SK-N-SH (cell line): ENCODE measurements at regions not wholly inside any gene's neighbourhood (a gene's known extent, or its start where the extent isn't known, plus 50 kb on each side); places are given as distances from the start of the nearest gene placed in this dataset.

Source experiments
- CTCF ChIA-PET: fragments of 300-600, 350-600 bp; formaldehyde crosslinking; extraction: SDS; loops from one replicate; lab custom pipeline; 2021; lab: Yijun Ruan, JAX
- POLR2A ChIA-PET: fragments of 350-600 bp; sonication (Branson Sonifier 250); formaldehyde crosslinking; extraction: SDS; loops from one replicate; lab custom pipeline; 2020; ENCODE audit warnings: antibody characterized with exemption, inconsistent platforms; lab: Yijun Ruan, JAX
- DNase-seq: peaks from one replicate; pipeline ENCODE4 v3.0.0; 2012
- H2AFZ ChIP-seq: fragments of 200-600 bp; sonication (generic); 2 replicates; pipeline ENCODE4 v1.8.1; 2016; ENCODE audit warnings: antibody characterized with exemption, mild to moderate bottlenecking, low read depth
- H3F3A ChIP-seq: fragments of 200-600 bp; sonication (generic); replicated peaks from 2 replicates; pipeline ENCODE3; 2016; ENCODE audit warnings: antibody characterized with exemption, mild to moderate bottlenecking; ENCODE audit not compliant: insufficient read depth
- H3K27ac ChIP-seq, 2 experiments: fragments of 200-500 bp in 1 of 2; fragments of 200-600 bp in 1 of 2; sonication (Bioruptor generic) in 1 of 2; sonication (generic), shearing (Covaris generic) in 1 of 2; 2 replicates each; pipeline versions ENCODE4 v1.5.1 to v1.6.1; 2014 to 2016; ENCODE audit warnings: low read depth in 2 of 2, inconsistent platforms in 1 of 2, low read length in 1 of 2, mild to moderate bottlenecking in 1 of 2, mixed read lengths in 1 of 2
- H3K27me3 ChIP-seq: fragments of 200-600 bp; sonication (generic), shearing (Covaris generic); 2 replicates; pipeline ENCODE4 v1.6.1; 2016; ENCODE audit warnings: mixed run types; ENCODE audit not compliant: insufficient read depth
- H3K36me3 ChIP-seq, 2 experiments: fragments of 200-500 bp in 1 of 2; fragments of 200-600 bp in 1 of 2; sonication (Bioruptor generic) in 1 of 2; sonication (generic) in 1 of 2; replicated peaks in 1 of 2; 2 replicates each; pipeline versions ENCODE3 to v1.5.1; 2014 to 2016; ENCODE audit warnings: low read length in 1 of 2, mild to moderate bottlenecking in 1 of 2; ENCODE audit not compliant: insufficient read depth in 2 of 2, control insufficient read depth in 1 of 2
- H3K4me1 ChIP-seq, 2 experiments: fragments of 200-500 bp in 1 of 2; fragments of 200-600 bp in 1 of 2; sonication (Bioruptor generic) in 1 of 2; sonication (generic), shearing (Covaris generic) in 1 of 2; 2 replicates each; pipeline versions ENCODE4 v1.5.1 to v1.6.1; 2014 to 2016; ENCODE audit warnings: low read depth in 1 of 2, low read length in 1 of 2, mixed run types in 1 of 2; ENCODE audit not compliant: insufficient read depth in 2 of 2, control insufficient read depth in 1 of 2
- H3K4me2 ChIP-seq: fragments of 200-600 bp; sonication (generic), shearing (Covaris generic); 2 replicates; pipeline ENCODE4 v1.6.1; 2017; ENCODE audit warnings: mixed run types
- H3K4me3 ChIP-seq, 2 experiments: fragments of 200-500 bp in 1 of 2; fragments of 200-600 bp in 1 of 2; sonication (Bioruptor generic) in 1 of 2; sonication (generic), shearing (Covaris generic) in 1 of 2; 2 replicates each; pipeline versions ENCODE4 v1.5.1 to v1.8.1; 2014 to 2016; ENCODE audit warnings: low read depth in 2 of 2, inconsistent platforms in 1 of 2, low read length in 1 of 2, mild to moderate bottlenecking in 1 of 2, mixed read lengths in 1 of 2, moderate library complexity in 1 of 2
- H3K79me2 ChIP-seq: fragments of 200-600 bp; sonication (generic); 2 replicates; pipeline ENCODE4 v1.8.1; 2017; ENCODE audit warnings: mild to moderate bottlenecking; ENCODE audit not compliant: insufficient read depth
- H3K9ac ChIP-seq: fragments of 200-600 bp; sonication (generic); 2 replicates; pipeline ENCODE4 v1.6.1; 2017; ENCODE audit warnings: mixed run types
- H3K9me2 ChIP-seq: fragments of 200-600 bp; sonication (generic); 2 replicates; pipeline ENCODE4 v1.6.1; 2017; ENCODE audit warnings: mixed run types
- H3K9me3 ChIP-seq: fragments of 200-600 bp; sonication (generic); 2 replicates; pipeline ENCODE4 v1.6.1; 2017; ENCODE audit warnings: mixed run types, mild to moderate bottlenecking, moderate library complexity
- H4K20me1 ChIP-seq: fragments of 200-600 bp; sonication (generic); 2 replicates; pipeline ENCODE4 v1.6.1; 2017; ENCODE audit warnings: mild to moderate bottlenecking, mixed run types; ENCODE audit not compliant: insufficient read depth
- CHD2 ChIP-seq: fragments of 150-350 bp; IDR thresholded peaks from 2 replicates; pipeline ENCODE4 v1.6.1; 2018; ENCODE audit warnings: low read length; ENCODE audit not compliant: partially characterized antibody
- ELF1 ChIP-seq: IDR thresholded peaks from 2 replicates; pipeline ENCODE4 v1.4.0; 2012
- EZH2phosphoT487 ChIP-seq: fragments of 200-600 bp; sonication (generic); IDR thresholded peaks from 2 replicates; pipeline ENCODE4 v1.6.1; 2017; ENCODE audit warnings: low read depth, mixed run types, mild to moderate bottlenecking, antibody characterized with exemption, moderate library complexity, borderline replicate concordance
- FOSL2 ChIP-seq: IDR thresholded peaks from 2 replicates; pipeline ENCODE4 v1.4.0; 2012; ENCODE audit warnings: low read depth, mild to moderate bottlenecking, moderate library complexity, borderline replicate concordance
- GATA2 ChIP-seq: sonication (generic); formaldehyde crosslinking; IDR thresholded peaks from 2 replicates; pipeline ENCODE4 v1.5.0; 2020; ENCODE audit warnings: mild to moderate bottlenecking, missing genetic modification reagents
- MAX ChIP-seq: IDR thresholded peaks from 2 replicates; pipeline ENCODE4 v1.4.0; 2012; ENCODE audit warnings: low read depth
- RAD21 ChIP-seq: IDR thresholded peaks from 2 replicates; pipeline ENCODE4 v1.6.1; 2012; ENCODE audit warnings: mild to moderate bottlenecking, low read length
- RCOR1 ChIP-seq: fragments of 150-350 bp; IDR thresholded peaks from 2 replicates; pipeline ENCODE4 v1.6.1; 2017; ENCODE audit warnings: antibody characterized with exemption, low read length
- RXRA ChIP-seq: IDR thresholded peaks from 2 replicates; pipeline ENCODE4 v1.4.0; 2012; ENCODE audit warnings: low read depth, mild to moderate bottlenecking, borderline replicate concordance
- SIN3A ChIP-seq: IDR thresholded peaks from 2 replicates; pipeline ENCODE4 v1.6.1; 2012; ENCODE audit warnings: low read depth, mild to moderate bottlenecking, low read length, moderate library complexity, borderline replicate concordance
- SMC3 ChIP-seq: IDR thresholded peaks from 2 replicates; pipeline ENCODE4 v1.6.1; 2012; ENCODE audit warnings: low read depth, low read length, improper control_type of control experiment
- TAF1 ChIP-seq: IDR thresholded peaks from 2 replicates; pipeline ENCODE4 v1.6.1; 2012; ENCODE audit warnings: low read depth, mild to moderate bottlenecking, low read length, moderate library complexity, borderline replicate concordance
- TEAD4 ChIP-seq: IDR thresholded peaks from 2 replicates; pipeline ENCODE4 v1.4.0; 2012; ENCODE audit warnings: mild to moderate bottlenecking, borderline replicate concordance; ENCODE audit not compliant: insufficient read depth
- WGBS: methylation state at CpG from one replicate; pipeline ENCODE4 v1.1.6; 2017; ENCODE audit warnings: low lambda C conversion rate; 5-methylcytosine and 5-hydroxymethylcytosine counted together

- Histone ChIP-seq H3K9me3 (no peaks in the 10 kb centered on the region), H3K4me3 (no peak overlapping the region), H3K27ac (no peak overlapping the region), H3F3A (peaks cover 2% of the 10 kb centered on the region), H3K36me3 (no peaks in the 10 kb centered on the region), H3K79me2 (no peaks in the 10 kb centered on the region), H3K4me1 (peaks cover 0 to 7% of the 10 kb centered on the region in 2 experiments; a peak in 2 of 4 replicates), H3K9ac (no peak overlapping the region), H4K20me1 (no peaks in the 10 kb centered on the region), H3K4me2 (no peak overlapping the region), H3K27me3 (no peaks in the 10 kb centered on the region), H2AFZ (no peak overlapping the region), H3K9me2 (no peaks in the 10 kb centered on the region)
- ChIA-PET CTCF (no interaction called here), POLR2A (no interaction called here)
- 95% methylated on average over 3 of the region's 3 CpGs for WGBS
- no peak for TF ChIP-seq RXRA
- TF ChIP-seq RCOR1: no peak
- no peak for TF ChIP-seq TEAD4
- no peak for DNase-seq
These were observed 487.2 kb upstream of the AKR1E2 start for GRCh38 chr10:4338768-4339167.

DNA sequence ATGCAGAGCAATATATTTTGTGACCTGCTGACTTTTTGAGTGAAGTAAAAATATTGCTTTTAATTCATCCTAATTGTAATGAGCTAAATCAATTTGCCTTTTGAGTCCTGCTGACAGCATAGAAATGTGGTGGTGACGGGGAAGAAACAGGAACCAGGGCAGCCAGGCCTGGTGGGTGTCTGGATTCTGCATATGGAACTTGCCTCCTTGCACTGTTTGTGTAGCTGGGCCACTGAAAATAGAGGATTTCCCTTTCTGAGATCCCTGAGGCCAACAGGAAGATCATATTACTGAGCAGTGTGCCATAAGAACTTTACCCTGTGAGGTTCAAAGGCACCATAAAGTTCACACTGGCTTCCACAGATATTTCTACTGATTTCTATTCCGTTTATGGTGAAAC, 488.4 kb upstream of the AKR1E2 start:
- CTCF ChIA-PET: interaction anchor here (1.5 kb wide), 1 partner anchor 10 kb away, joined by 3 read pairs; no protein-coding TSS in a partner anchor
- H3K4me1 ChIP-seq: peaks cover 0 to 7% of the 10 kb centered on the region in 2 experiments; a peak in 2 of 4 replicates
- H2AFZ ChIP-seq: no peak overlapping the region
- POLR2A ChIA-PET: no interaction called here
- H4K20me1 ChIP-seq: no peaks in the 10 kb centered on the region
- no peaks in the 10 kb centered on the region for H3K79me2 ChIP-seq
- H3K9me2 ChIP-seq: no peaks in the 10 kb centered on the region
- TF ChIP-seq ELF1 (no peak), RAD21 (0 out of 2 replicates have a peak, but pooled peaks have one; percentile 4)
- TF ChIP-seq, all 33 proteins: peak for 1
- Histone ChIP-seq H3K36me3 (no peaks in the 10 kb centered on the region), H3K4me2 (no peak overlapping the region), H3K4me3 (no peak overlapping the region), H3K27ac (no peak overlapping the region), H3K27me3 (no peaks in the 10 kb centered on the region), H3K9ac (no peak overlapping the region), H3F3A (no peaks in the 10 kb centered on the region), H3K9me3 (no peaks in the 10 kb centered on the region)
- DNase-seq: peak; percentile 15
- WGBS: 94% methylated on average over 2 of the region's 2 CpGs

DNA sequence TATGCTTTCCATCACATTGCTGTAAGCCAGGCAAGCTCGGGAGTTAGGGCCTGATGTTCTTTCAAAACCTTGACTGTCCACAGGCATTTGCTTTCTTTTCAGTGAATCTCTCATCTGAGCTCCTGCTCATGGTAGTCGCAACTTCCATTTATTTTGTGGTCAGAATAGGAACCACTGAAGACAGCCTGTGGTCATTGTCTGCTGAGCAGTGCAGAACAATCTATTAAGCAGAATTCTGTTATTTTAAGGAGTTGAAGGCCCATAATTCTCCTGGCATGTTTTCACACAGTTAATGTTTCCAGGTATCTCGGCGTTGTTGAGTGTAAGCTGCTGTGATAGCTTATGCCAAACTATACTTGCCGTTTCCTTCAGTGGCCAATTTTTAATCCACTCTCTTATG, 491.1 kb upstream of the AKR1E2 start:
- no peaks in the 10 kb centered on the region for H3K27me3 ChIP-seq
- ChIA-PET POLR2A (no interaction called here), CTCF (interaction anchor here (1.1 kb wide), 1 partner anchor 13 kb away, joined by 3 read pairs; no protein-coding TSS in a partner anchor)
- no peak for DNase-seq
- no peaks in the 10 kb centered on the region for H3K9me3 ChIP-seq
- no peaks in the 10 kb centered on the region for H3K79me2 ChIP-seq
- H3K4me3 ChIP-seq: no peak overlapping the region
- no peak overlapping the region for H3K9ac ChIP-seq
- no peak overlapping the region for H2AFZ ChIP-seq
- H3K9me2 ChIP-seq: no peaks in the 10 kb centered on the region
- no peaks in the 10 kb centered on the region for H4K20me1 ChIP-seq
- H3K27ac ChIP-seq: no peak overlapping the region
- H3K4me1 ChIP-seq: peaks cover 0 to 7% of the 10 kb centered on the region in 2 experiments; a peak in 2 of 4 replicates
- H3K4me2 ChIP-seq: no peak overlapping the region
- H3K36me3 ChIP-seq: no peaks in the 10 kb centered on the region
- TF ChIP-seq EZH2phosphoT487 (no peak), TAF1 (no peak), MAX (no peak), GATA2 (CRISPR knock-in tag) (no peak), FOSL2 (no peak), SMC3 (no peak), SIN3A (no peak), CHD2 (no peak)
- WGBS: 95% methylated on average over 5 of the region's 5 CpGs
- H3F3A ChIP-seq: no peaks in the 10 kb centered on the region
